ENCODE measurements at regions not wholly inside any gene's neighbourhood (a gene's known extent, or its start where the extent isn't known, plus 50 kb on each side); places are given as distances from the start of the nearest gene placed in this dataset.

- Mint-ChIP-seq H3K27ac (no peak overlapping the region), H3K4me1 (no peaks in the 10 kb centered on the region), H3K9me3 (no peaks in the 10 kb centered on the region)
Measured at GRCh38 chr10:54961040-54961439, 160.0 kb upstream of the PCDH15 start.

DNA sequence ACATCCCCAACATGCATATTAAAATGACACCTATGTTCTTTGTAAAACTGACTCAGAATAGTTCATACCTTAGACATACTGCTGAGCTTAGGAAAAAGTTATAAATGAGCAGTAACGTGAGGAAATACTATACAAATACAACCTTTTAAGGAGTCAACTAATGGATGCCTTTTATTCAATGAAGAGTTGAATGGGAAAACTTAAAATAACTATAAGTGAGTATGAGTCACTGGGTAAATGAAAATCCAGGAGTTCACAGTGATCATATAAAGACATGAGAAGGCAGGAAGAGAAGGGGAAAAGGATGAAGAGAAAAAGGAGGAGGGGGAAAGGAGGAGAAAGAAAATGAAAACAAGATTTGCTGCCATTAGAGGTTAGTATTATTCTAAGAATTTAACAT, 157.8 kb upstream of the PCDH15 start:
- H3K36me3 ChIP-seq = no peaks in the 10 kb centered on the region
- H3K4me2 ChIP-seq = no peak overlapping the region
- no peaks in the 10 kb centered on the region for H3K4me1 ChIP-seq
- H3K79me2 ChIP-seq (ENCODE audit: low read depth) = no peaks in the 10 kb centered on the region
- H4K20me1 ChIP-seq (ENCODE audit: low read depth) = no peaks in the 10 kb centered on the region
- H3K27me3 ChIP-seq = no peaks in the 10 kb centered on the region
- H3K9ac ChIP-seq = no peak overlapping the region
- H3K9me3 ChIP-seq (ENCODE audit: low read depth) = no peaks in the 10 kb centered on the region
- no peaks in the 10 kb centered on the region for H3F3A ChIP-seq (ENCODE audit: low read depth)
- DNase-seq (ENCODE audit: low spot score) = no peak
- Mint-ChIP-seq H3K27me3 (ENCODE audit: insufficient read depth, low read depth) (no peaks in the 10 kb centered on the region), H3K4me1 (no peaks in the 10 kb centered on the region), H3K4me3 (no peak overlapping the region), H3K36me3 (no peaks in the 10 kb centered on the region), H3K9me3 (no peaks in the 10 kb centered on the region), H3K27ac (no peak overlapping the region)
- TF ChIP-seq, protein P1, sequence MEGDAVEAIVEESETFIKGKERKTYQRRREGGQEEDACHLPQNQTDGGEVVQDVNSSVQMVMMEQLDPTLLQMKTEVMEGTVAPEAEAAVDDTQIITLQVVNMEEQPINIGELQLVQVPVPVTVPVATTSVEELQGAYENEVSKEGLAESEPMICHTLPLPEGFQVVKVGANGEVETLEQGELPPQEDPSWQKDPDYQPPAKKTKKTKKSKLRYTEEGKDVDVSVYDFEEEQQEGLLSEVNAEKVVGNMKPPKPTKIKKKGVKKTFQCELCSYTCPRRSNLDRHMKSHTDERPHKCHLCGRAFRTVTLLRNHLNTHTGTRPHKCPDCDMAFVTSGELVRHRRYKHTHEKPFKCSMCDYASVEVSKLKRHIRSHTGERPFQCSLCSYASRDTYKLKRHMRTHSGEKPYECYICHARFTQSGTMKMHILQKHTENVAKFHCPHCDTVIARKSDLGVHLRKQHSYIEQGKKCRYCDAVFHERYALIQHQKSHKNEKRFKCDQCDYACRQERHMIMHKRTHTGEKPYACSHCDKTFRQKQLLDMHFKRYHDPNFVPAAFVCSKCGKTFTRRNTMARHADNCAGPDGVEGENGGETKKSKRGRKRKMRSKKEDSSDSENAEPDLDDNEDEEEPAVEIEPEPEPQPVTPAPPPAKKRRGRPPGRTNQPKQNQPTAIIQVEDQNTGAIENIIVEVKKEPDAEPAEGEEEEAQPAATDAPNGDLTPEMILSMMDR (IDR thresholded peaks at IDR 0.05) = no peak
- TF ChIP-seq EZH2phosphoT487 (IDR thresholded peaks at IDR 0.05) (no peak), EZH2 (IDR thresholded peaks at IDR 0.05) (no peak)
- H2AFZ ChIP-seq (replicated peaks) = no peak overlapping the region
- no peak overlapping the region for H3K27ac ChIP-seq
- no peak overlapping the region for H3K4me3 ChIP-seq

More at GRCh38 chr10:54961040-54961439, 160.0 kb upstream of the PCDH15 start:
- Histone ChIP-seq H3K4me3 (no peak overlapping the region), H3K79me2 (ENCODE audit: low read depth) (no peaks in the 10 kb centered on the region), H3K9ac (no peak overlapping the region), H3K27ac (no peak overlapping the region), H3K4me1 (no peaks in the 10 kb centered on the region), H3K27me3 (no peaks in the 10 kb centered on the region), H2AFZ (replicated peaks) (no peak overlapping the region), H3K4me2 (no peak overlapping the region), H3F3A (ENCODE audit: low read depth) (no peaks in the 10 kb centered on the region), H3K36me3 (no peaks in the 10 kb centered on the region), H4K20me1 (ENCODE audit: low read depth) (no peaks in the 10 kb centered on the region), H3K9me3 (ENCODE audit: low read depth) (no peaks in the 10 kb centered on the region)
- no peaks in the 10 kb centered on the region for H3K27me3 Mint-ChIP-seq (ENCODE audit: insufficient read depth, low read depth)
- H3K36me3 Mint-ChIP-seq = no peaks in the 10 kb centered on the region
- DNase-seq (ENCODE audit: low spot score) = no peak
- TF ChIP-seq EZH2 (IDR thresholded peaks at IDR 0.05) (no peak), EZH2phosphoT487 (IDR thresholded peaks at IDR 0.05) (no peak)
- TF ChIP-seq, protein P1 (IDR thresholded peaks at IDR 0.05) = no peak
- H3K4me3 Mint-ChIP-seq = no peak overlapping the region

GRCh38 chr10:54947605-54948004, 146.6 kb upstream of the PCDH15 start:
- no peak overlapping the region for H3K27ac ChIP-seq
- H3K9me3 ChIP-seq (ENCODE audit: low read depth) = no peaks in the 10 kb centered on the region
- DNase-seq (ENCODE audit: low spot score) = no peak
- TF ChIP-seq EZH2 (IDR thresholded peaks at IDR 0.05) (no peak), EZH2phosphoT487 (IDR thresholded peaks at IDR 0.05) (no peak)
- TF ChIP-seq, protein P1 (IDR thresholded peaks at IDR 0.05) = no peak
- peaks cover 10% of the 10 kb centered on the region for H3K4me1 ChIP-seq
- no peaks in the 10 kb centered on the region for H3K36me3 ChIP-seq
- no peak overlapping the region for H2AFZ ChIP-seq (replicated peaks)
- H4K20me1 ChIP-seq (ENCODE audit: low read depth) = no peaks in the 10 kb centered on the region
- Mint-ChIP-seq H3K4me3 (no peak overlapping the region), H3K9me3 (no peaks in the 10 kb centered on the region), H3K27ac (no peak overlapping the region), H3K27me3 (ENCODE audit: insufficient read depth, low read depth) (no peaks in the 10 kb centered on the region), H3K4me1 (no peaks in the 10 kb centered on the region), H3K36me3 (no peaks in the 10 kb centered on the region)
- no peaks in the 10 kb centered on the region for H3K27me3 ChIP-seq
- no peak overlapping the region for H3K4me3 ChIP-seq
- no peak overlapping the region for H3K9ac ChIP-seq
- no peak overlapping the region for H3K4me2 ChIP-seq
- H3K79me2 ChIP-seq (ENCODE audit: low read depth) = no peaks in the 10 kb centered on the region
- H3F3A ChIP-seq (ENCODE audit: low read depth) = no peaks in the 10 kb centered on the region

Data from neural progenitor cell (in vitro differentiated cells).